ENCODE measurements at regions not wholly inside any gene's neighbourhood (a gene's known extent, or its start where the extent isn't known, plus 50 kb on each side); places are given as distances from the start of the nearest gene placed in this dataset.

- TF ChIP-seq, protein P1, sequence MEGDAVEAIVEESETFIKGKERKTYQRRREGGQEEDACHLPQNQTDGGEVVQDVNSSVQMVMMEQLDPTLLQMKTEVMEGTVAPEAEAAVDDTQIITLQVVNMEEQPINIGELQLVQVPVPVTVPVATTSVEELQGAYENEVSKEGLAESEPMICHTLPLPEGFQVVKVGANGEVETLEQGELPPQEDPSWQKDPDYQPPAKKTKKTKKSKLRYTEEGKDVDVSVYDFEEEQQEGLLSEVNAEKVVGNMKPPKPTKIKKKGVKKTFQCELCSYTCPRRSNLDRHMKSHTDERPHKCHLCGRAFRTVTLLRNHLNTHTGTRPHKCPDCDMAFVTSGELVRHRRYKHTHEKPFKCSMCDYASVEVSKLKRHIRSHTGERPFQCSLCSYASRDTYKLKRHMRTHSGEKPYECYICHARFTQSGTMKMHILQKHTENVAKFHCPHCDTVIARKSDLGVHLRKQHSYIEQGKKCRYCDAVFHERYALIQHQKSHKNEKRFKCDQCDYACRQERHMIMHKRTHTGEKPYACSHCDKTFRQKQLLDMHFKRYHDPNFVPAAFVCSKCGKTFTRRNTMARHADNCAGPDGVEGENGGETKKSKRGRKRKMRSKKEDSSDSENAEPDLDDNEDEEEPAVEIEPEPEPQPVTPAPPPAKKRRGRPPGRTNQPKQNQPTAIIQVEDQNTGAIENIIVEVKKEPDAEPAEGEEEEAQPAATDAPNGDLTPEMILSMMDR (IDR thresholded peaks at IDR 0.05): no peak
- TF ChIP-seq POLR2A (IDR thresholded peaks at IDR 0.05): no peak
These were observed 277.4 kb upstream of the CHRNA7 start for GRCh38 chr15:31752905-31753304.

Measured in testis (tissue), 2 donors.